HG03442 (cell line): ENCODE measurements at regions not wholly inside any gene's neighbourhood (a gene's known extent, or its start where the extent isn't known, plus 50 kb on each side); places are given as distances from the start of the nearest gene placed in this dataset.
A peak's percentile ranks its signal among the peaks of the same experiment; 100 is the strongest.
"Not testable (repeated sequence)": the region's sequence is repeated elsewhere in the genome, so short reads cannot be mapped to it uniquely, and the experiment has no call there.

Source experiments
- ATAC-seq: cut with Tn5 transposase; IDR thresholded peaks from one replicate; pipeline ENCODE4 v1.9.1; 2021; ENCODE audit warnings: mild to moderate bottlenecking, moderate library complexity; ENCODE audit not compliant: unreplicated experiment

GRCh38 chr15:69704229-69704628 lies 251.6 kb downstream of the RPLP1 start:
- no peak for ATAC-seq

- ATAC-seq, result no peak
These were observed 252.1 kb downstream of the RPLP1 start for GRCh38 chr15:69704700-69705099.

- no peak for ATAC-seq
These were observed 253.9 kb downstream of the RPLP1 start for GRCh38 chr15:69706353-69707097.

- not testable (repeated sequence) for ATAC-seq
These were observed 254.6 kb downstream of the RPLP1 start for GRCh38 chr15:69707241-69707640.

GRCh38 chr15:69708436-69709122 lies 256.0 kb downstream of the RPLP1 start:
- ATAC-seq, result not testable (repeated sequence)

- no peak for ATAC-seq
These were observed 260.4 kb downstream of the RPLP1 start for GRCh38 chr15:69712991-69713390.

- peak; percentile 85 for ATAC-seq
These were observed 261.3 kb downstream of the RPLP1 start for GRCh38 chr15:69713726-69714559.

GRCh38 chr15:69715210-69715609 lies 262.6 kb downstream of the RPLP1 start:
- ATAC-seq, result no peak

GRCh38 chr15:69718436-69718835 lies 265.8 kb downstream of the RPLP1 start:
- no peak for ATAC-seq

GRCh38 chr15:69718916-69719315 lies 266.3 kb downstream of the RPLP1 start:
- ATAC-seq, result no peak

- ATAC-seq, result no peak
These were observed 267.1 kb downstream of the RPLP1 start for GRCh38 chr15:69719527-69720240.

GRCh38 chr15:69720536-69720935 lies 267.9 kb downstream of the RPLP1 start:
- no peak for ATAC-seq

- no peak for ATAC-seq
These were observed 270.3 kb downstream of the RPLP1 start for GRCh38 chr15:69722924-69723323.

GRCh38 chr15:69723404-69724096 lies 270.9 kb downstream of the RPLP1 start:
- no peak for ATAC-seq

- no peak for ATAC-seq
These were observed 271.7 kb downstream of the RPLP1 start for GRCh38 chr15:69724333-69724732.

GRCh38 chr15:69725275-69725674 lies 272.7 kb downstream of the RPLP1 start:
- ATAC-seq, result no peak

- no peak for ATAC-seq
These were observed 273.3 kb downstream of the RPLP1 start for GRCh38 chr15:69725957-69726356.

- ATAC-seq, result no peak
These were observed 274.7 kb downstream of the RPLP1 start for GRCh38 chr15:69727121-69727924.

GRCh38 chr15:69729167-69729748 lies 276.6 kb downstream of the RPLP1 start:
- no peak for ATAC-seq
